Mesothelial cell of epicardium (in vitro differentiated cells): ENCODE measurements at regions not wholly inside any gene's neighbourhood (a gene's known extent, or its start where the extent isn't known, plus 50 kb on each side); places are given as distances from the start of the nearest gene placed in this dataset.

Source experiments
- DNase-seq, 2 experiments: peaks; one replicate each; pipeline ENCODE4 v3.0.0; 2021; ENCODE audit warnings: low spot score in 2 of 2; ENCODE audit not compliant: unreplicated experiment in 2 of 2
- H3K27ac Mint-ChIP-seq: 2 replicates; pipeline ENCODE4 v1.8.0; 2021; ENCODE audit warnings: mixed read lengths
- H3K27me3 Mint-ChIP-seq: 2 replicates; pipeline ENCODE4 v1.8.0; 2021; ENCODE audit warnings: low read depth, mixed read lengths
- H3K36me3 Mint-ChIP-seq: 2 replicates; pipeline ENCODE4 v1.8.0; 2021; ENCODE audit warnings: mixed read lengths
- H3K4me1 Mint-ChIP-seq: 2 replicates; pipeline ENCODE4 v1.8.0; 2021; ENCODE audit warnings: mixed read lengths
- H3K4me3 Mint-ChIP-seq: 2 replicates; pipeline ENCODE4 v1.8.0; 2021; ENCODE audit warnings: mild to moderate bottlenecking, moderate library complexity, mixed read lengths
- H3K9me3 Mint-ChIP-seq: 2 replicates; pipeline ENCODE4 v1.8.0; 2021; ENCODE audit warnings: mixed read lengths
- CTCF ChIP-seq: fragments of 200-600 bp; sonication (generic); IDR thresholded peaks from one replicate; pipeline ENCODE4 v1.5.0; 2021; ENCODE audit warnings: antibody characterized with exemption; ENCODE audit not compliant: unreplicated experiment

GRCh38 chr16:8260140-8260539, 330.2 kb downstream of the TMEM114 start:
- no peak for DNase-seq
- Mint-ChIP-seq H3K36me3 (no peaks in the 10 kb centered on the region), H3K27me3 (peaks cover 15% of the 10 kb centered on the region), H3K9me3 (no peaks in the 10 kb centered on the region), H3K4me3 (no peak overlapping the region), H3K4me1 (no peaks in the 10 kb centered on the region), H3K27ac (no peak overlapping the region)
- no peak for TF ChIP-seq CTCF

- no peak for DNase-seq
- no peak for TF ChIP-seq CTCF
- H3K4me3 Mint-ChIP-seq, result no peak overlapping the region
- peaks cover 15% of the 10 kb centered on the region for H3K27me3 Mint-ChIP-seq
- H3K9me3 Mint-ChIP-seq, result no peaks in the 10 kb centered on the region
- no peak overlapping the region for H3K27ac Mint-ChIP-seq
- H3K36me3 Mint-ChIP-seq, result no peaks in the 10 kb centered on the region
- H3K4me1 Mint-ChIP-seq, result no peaks in the 10 kb centered on the region
These were observed 331.8 kb downstream of the TMEM114 start for GRCh38 chr16:8258523-8258922.

- H3K4me3 Mint-ChIP-seq, result no peak overlapping the region
- no peak for DNase-seq
- peaks cover 15% of the 10 kb centered on the region for H3K27me3 Mint-ChIP-seq
- no peaks in the 10 kb centered on the region for H3K4me1 Mint-ChIP-seq
- no peak overlapping the region for H3K27ac Mint-ChIP-seq
- no peaks in the 10 kb centered on the region for H3K36me3 Mint-ChIP-seq
- H3K9me3 Mint-ChIP-seq, result no peaks in the 10 kb centered on the region
- no peak for TF ChIP-seq CTCF
These were observed 332.8 kb downstream of the TMEM114 start for GRCh38 chr16:8257561-8257960.

GRCh38 chr16:8254405-8254804, 335.9 kb downstream of the TMEM114 start:
- no peak overlapping the region for H3K27ac Mint-ChIP-seq
- no peak for TF ChIP-seq CTCF
- no peak for DNase-seq
- no peaks in the 10 kb centered on the region for H3K4me1 Mint-ChIP-seq
- H3K36me3 Mint-ChIP-seq, result no peaks in the 10 kb centered on the region
- H3K4me3 Mint-ChIP-seq, result no peak overlapping the region
- H3K27me3 Mint-ChIP-seq, result peaks cover 13% of the 10 kb centered on the region
- no peaks in the 10 kb centered on the region for H3K9me3 Mint-ChIP-seq

DNA sequence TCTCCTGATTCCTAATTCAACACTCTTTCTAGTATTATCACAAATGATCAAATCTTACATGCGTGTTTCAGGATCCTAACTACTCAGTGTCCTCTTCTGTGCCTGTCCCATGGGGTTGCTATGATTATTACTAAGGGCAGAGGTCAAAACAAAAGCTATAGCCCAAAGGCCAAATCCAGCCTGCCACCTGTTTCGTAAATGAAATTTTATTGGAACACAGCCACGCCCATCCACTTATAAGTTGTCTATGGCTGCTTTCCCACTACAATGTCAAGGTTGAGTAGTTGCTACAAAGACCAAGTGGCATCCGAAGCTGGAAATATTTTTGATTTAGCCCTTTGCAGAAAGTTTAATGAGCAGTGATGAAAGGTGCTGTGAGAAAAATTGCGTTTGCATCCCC, 336.6 kb downstream of the TMEM114 start:
- H3K36me3 Mint-ChIP-seq, result no peaks in the 10 kb centered on the region
- TF ChIP-seq CTCF, result no peak

GRCh38 chr16:8251727-8252126, 338.6 kb downstream of the TMEM114 start:
- peaks cover 9% of the 10 kb centered on the region for H3K27me3 Mint-ChIP-seq
- H3K4me3 Mint-ChIP-seq, result no peak overlapping the region
- no peaks in the 10 kb centered on the region for H3K9me3 Mint-ChIP-seq
- DNase-seq, result no peak
- no peak for TF ChIP-seq CTCF
- no peaks in the 10 kb centered on the region for H3K36me3 Mint-ChIP-seq
- no peak overlapping the region for H3K27ac Mint-ChIP-seq
- H3K4me1 Mint-ChIP-seq, result no peaks in the 10 kb centered on the region

More for the DNA sequence above, 336.6 kb downstream of the TMEM114 start:
- no peak overlapping the region for H3K27ac Mint-ChIP-seq
- H3K4me1 Mint-ChIP-seq, result no peaks in the 10 kb centered on the region
- peaks cover 13% of the 10 kb centered on the region for H3K27me3 Mint-ChIP-seq
- DNase-seq, result no peak
- H3K4me3 Mint-ChIP-seq, result no peak overlapping the region
- no peaks in the 10 kb centered on the region for H3K9me3 Mint-ChIP-seq
